Keratinocyte (primary cell): ENCODE measurements at regions not wholly inside any gene's neighbourhood (a gene's known extent, or its start where the extent isn't known, plus 50 kb on each side); places are given as distances from the start of the nearest gene placed in this dataset.
A peak's percentile ranks its signal among the peaks of the same experiment; 100 is the strongest.

ENCODE experiments used
- DNase-seq: peaks from one replicate; pipeline ENCODE4 v3.0.0-alpha.2; 2011; ENCODE audit warnings: low read depth, missing footprints, low spot score
- FAIRE-seq: peaks from 2 replicates; lab custom pipeline; 2011; peaks lifted over from hg19 to GRCh38; lab: Jason Lieb, UNC
- H2AFZ ChIP-seq: 2 replicates; pipeline ENCODE4 v1.6.0; 2012; ENCODE audit warnings: low read length, control low read depth, inconsistent platforms; ENCODE audit not compliant: control insufficient read depth
- H3K27ac ChIP-seq: 2 replicates; pipeline ENCODE4 v1.5.1; 2011; ENCODE audit warnings: low read length; ENCODE audit not compliant: control insufficient read depth, insufficient read depth
- H3K27me3 ChIP-seq: 3 replicates; pipeline ENCODE4 v1.6.0; 2011; ENCODE audit warnings: low read length; ENCODE audit not compliant: control insufficient read depth, insufficient read depth; ENCODE audit errors: extremely low read depth
- H3K36me3 ChIP-seq, 2 experiments: 2 replicates in 1 of 2; 3 replicates in 1 of 2; pipeline ENCODE4 v1.5.1; 2011; ENCODE audit warnings: low read length in 2 of 2, mild to moderate bottlenecking in 1 of 2; ENCODE audit not compliant: control insufficient read depth in 2 of 2, insufficient read depth in 2 of 2; ENCODE audit errors: extremely low read depth in 1 of 2
- H3K4me1 ChIP-seq: 3 replicates; pipeline ENCODE4 v1.5.1; 2011; ENCODE audit warnings: low read length; ENCODE audit not compliant: control insufficient read depth, insufficient read depth; ENCODE audit errors: extremely low read depth
- H3K4me2 ChIP-seq: 3 replicates; pipeline ENCODE4 v1.6.0; 2011; ENCODE audit warnings: low read depth, low read length; ENCODE audit not compliant: control insufficient read depth, insufficient read depth; ENCODE audit errors: extremely low read depth
- H3K4me3 ChIP-seq, 3 experiments: fragments of 200-600 bp in 1 of 3; sonication (generic) in 1 of 3; 2 replicates in 2 of 3; 3 replicates in 1 of 3; pipeline ENCODE4 v1.5.1; 2011 to 2016; ENCODE audit warnings: low read length in 3 of 3, mild to moderate bottlenecking in 3 of 3, control low read depth in 2 of 3, inconsistent platforms in 1 of 3, low read depth in 1 of 3, mixed read lengths in 1 of 3, mixed run types in 1 of 3, moderate library complexity in 1 of 3; ENCODE audit not compliant: control insufficient read depth in 2 of 3, insufficient read depth in 2 of 3; ENCODE audit errors: extremely low read depth in 1 of 3
- H3K79me2 ChIP-seq: 2 replicates; pipeline ENCODE4 v1.6.0; 2012; ENCODE audit warnings: low read length; ENCODE audit not compliant: control insufficient read depth, insufficient read depth
- H3K9ac ChIP-seq: 3 replicates; pipeline ENCODE4 v1.6.0; 2011; ENCODE audit warnings: low read length; ENCODE audit not compliant: control insufficient read depth, insufficient read depth; ENCODE audit errors: extremely low read depth
- H3K9me1 ChIP-seq: 3 replicates; pipeline ENCODE4 v1.6.0; 2011; ENCODE audit warnings: low read length; ENCODE audit not compliant: control insufficient read depth, insufficient read depth; ENCODE audit errors: extremely low read depth
- H3K9me3 ChIP-seq: 2 replicates; pipeline ENCODE4 v1.5.1; 2012; ENCODE audit warnings: low read depth, low read length; ENCODE audit not compliant: control insufficient read depth
- H4K20me1 ChIP-seq: 3 replicates; pipeline ENCODE4 v1.6.0; 2011; ENCODE audit warnings: low read length; ENCODE audit not compliant: control insufficient read depth, insufficient read depth; ENCODE audit errors: extremely low read depth
- CTCF ChIP-seq, 3 experiments: IDR thresholded peaks in 1 of 3; conservative IDR thresholded peaks in 1 of 3; optimal IDR thresholded peaks in 1 of 3; 2 replicates in 2 of 3; 3 replicates in 1 of 3; pipeline versions ENCODE3 to v1.5.1; 2011; ENCODE audit warnings: low read length in 3 of 3, mild to moderate bottlenecking in 3 of 3, moderate library complexity in 2 of 3, control low read depth in 1 of 3, inconsistent platforms in 1 of 3; ENCODE audit not compliant: insufficient read depth in 2 of 3; ENCODE audit errors: extremely low read depth in 1 of 3
- EZH2 ChIP-seq: IDR thresholded peaks from one replicate; pipeline ENCODE4 v1.6.1; 2012; ENCODE audit warnings: inconsistent platforms, mild to moderate bottlenecking, low read length, moderate library complexity
- dilution Hi-C: fragments of 300-500 bp; cut with MboI; formaldehyde crosslinking; loops from one replicate; pipeline ENCODE4 v1.7.0; 2020; ENCODE audit warnings: low sequenced_read_pairs; ENCODE audit not compliant: extremely low pct_ligation_motif_present

GRCh38 chr3:134427400-134428111 is 53.3 kb upstream of the AMOTL2 start:
- FAIRE-seq, result peak; percentile 99
- Histone ChIP-seq H3K4me3 (peak overlapping the region in 1 of 3 experiments; percentile 2), H3K4me1 (peaks cover 25% of the 10 kb centered on the region), H3K27ac (peak overlapping the region; percentile 73), H4K20me1 (no peaks in the 10 kb centered on the region), H3K9me1 (no peaks in the 10 kb centered on the region), H3K79me2 (no peaks in the 10 kb centered on the region), H3K9me3 (no peaks in the 10 kb centered on the region), H3K27me3 (no peaks in the 10 kb centered on the region), H3K36me3 (no peaks in the 10 kb centered on the region), H2AFZ (peak overlapping the region; percentile 22), H3K4me2 (peak overlapping the region; percentile 63), H3K9ac (peak overlapping the region; percentile 46)
- DNase-seq, result peak; percentile 96
- dilution Hi-C loops, result no loop called here
- TF ChIP-seq CTCF (optimal IDR thresholded peaks at IDR 0.05 in 1 of 3, IDR thresholded peaks at IDR 0.05 in 1 of 3, conservative IDR thresholded peaks at IDR 0.05 in 1 of 3; ENCODE audit: extremely low read depth in 1 of 3, insufficient read depth in 2 of 3, low read length in 3 of 3) (peak in 1 of 3 experiments; percentile 28), EZH2 (no peak)

- Histone ChIP-seq H3K9me3 (no peaks in the 10 kb centered on the region), H2AFZ (peak overlapping the region; percentile 22), H3K27ac (peak overlapping the region; percentile 64), H3K27me3 (no peaks in the 10 kb centered on the region), H3K36me3 (no peaks in the 10 kb centered on the region), H3K4me3 (peak overlapping the region in 1 of 3 experiments; percentile 2), H3K79me2 (no peaks in the 10 kb centered on the region), H3K4me1 (peaks cover 25% of the 10 kb centered on the region), H4K20me1 (no peaks in the 10 kb centered on the region), H3K9ac (peak overlapping the region; percentile 46), H3K9me1 (no peaks in the 10 kb centered on the region), H3K4me2 (peak overlapping the region; percentile 63)
- no peak for TF ChIP-seq EZH2
- no peak for TF ChIP-seq CTCF (optimal IDR thresholded peaks at IDR 0.05 in 1 of 3, IDR thresholded peaks at IDR 0.05 in 1 of 3, conservative IDR thresholded peaks at IDR 0.05 in 1 of 3; ENCODE audit: extremely low read depth in 1 of 3, insufficient read depth in 2 of 3, low read length in 3 of 3)
- DNase-seq (no peak), FAIRE-seq (no peak)
- dilution Hi-C loops, result no loop called here
Measured at GRCh38 chr3:134426660-134427181, 52.5 kb upstream of the AMOTL2 start.
